GM12878 (cell line): ENCODE measurements at regions not wholly inside any gene's neighbourhood (a gene's known extent, or its start where the extent isn't known, plus 50 kb on each side); places are given as distances from the start of the nearest gene placed in this dataset.

Experiments used
- ATAC-seq: fragments of 200-7000 bp; cut with Tn5 transposase; 3 replicates; pipeline ENCODE4 v1.9.1; 2020; ENCODE audit warnings: mild to moderate bottlenecking, moderate library complexity
- BruUV-seq: library from RNA; stranded (reverse); fragments of 400-500 nt; replicated peaks from 2 replicates; lab custom pipeline; 2021; lab: Mats Ljungman, UMichigan
- CTCF ChIA-PET: fragments of 300-600 bp; sonication (Branson Sonifier 250); formaldehyde crosslinking; extraction: SDS; loops from one replicate; lab custom pipeline; 2021; ENCODE audit warnings: inconsistent platforms; lab: Yijun Ruan, JAX
- POLR2A ChIA-PET: fragments of 350-600 bp; formaldehyde crosslinking; extraction: SDS; loops from one replicate; lab custom pipeline; 2021; ENCODE audit warnings: inconsistent platforms; lab: Charles Lee
- RAD21 ChIA-PET: fragments of 300-600 bp; sonication (Branson Sonifier 250); formaldehyde crosslinking; loops from one replicate; lab custom pipeline; 2023; ENCODE audit warnings: antibody characterized with exemption; ENCODE audit not compliant: unreplicated experiment; lab: Charles Lee
- SMC1A ChIA-PET: fragments of 300-600 bp; sonication (Branson Sonifier 250); formaldehyde crosslinking; loops from one replicate; lab custom pipeline; 2023; ENCODE audit not compliant: unreplicated experiment, uncharacterized antibody; lab: Charles Lee
- DNase-seq: peaks from one replicate; pipeline ENCODE4 v3.0.0-alpha.2; 2011; ENCODE audit warnings: low read depth, low spot score
- FAIRE-seq: peaks from 3 replicates; lab custom pipeline; 2011; peaks lifted over from hg19 to GRCh38; lab: Jason Lieb, UNC
- H2AFZ ChIP-seq: 2 replicates; pipeline ENCODE4 v1.6.0; 2011; ENCODE audit warnings: low read depth, low read length, control low read depth; ENCODE audit not compliant: control insufficient read depth
- H3K27ac ChIP-seq: 2 replicates; pipeline ENCODE4 v1.5.1; 2011; ENCODE audit warnings: control low read depth; ENCODE audit not compliant: control insufficient read depth, insufficient read depth
- H3K27me3 ChIP-seq, 2 experiments: replicated peaks in 1 of 2; 2 replicates each; pipeline versions ENCODE4 v1.6.0 to v1.6.1; 2011; ENCODE audit warnings: low read length in 1 of 2; ENCODE audit not compliant: control insufficient read depth in 2 of 2, insufficient read depth in 2 of 2
- H3K36me3 ChIP-seq, 2 experiments: 2 replicates each; pipeline ENCODE4 v1.5.1; 2011; ENCODE audit warnings: low read length in 1 of 2; ENCODE audit not compliant: control insufficient read depth in 2 of 2, insufficient read depth in 2 of 2
- H3K4me1 ChIP-seq: 2 replicates; pipeline ENCODE4 v1.6.1; 2011; ENCODE audit warnings: mild to moderate bottlenecking, low read length, moderate library complexity, mixed read lengths; ENCODE audit not compliant: control insufficient read depth, insufficient read depth
- H3K4me2 ChIP-seq: 2 replicates; pipeline ENCODE4 v1.6.0; 2011; ENCODE audit warnings: control low read depth; ENCODE audit not compliant: control insufficient read depth, insufficient read depth
- H3K4me3 ChIP-seq: fragments of 200-600 bp; sonication (generic); 2 replicates; pipeline ENCODE4 v1.5.1; 2016
- H3K79me2 ChIP-seq: 2 replicates; pipeline ENCODE4 v1.6.0; 2011; ENCODE audit warnings: low read length; ENCODE audit not compliant: control insufficient read depth, insufficient read depth
- H3K9ac ChIP-seq: 2 replicates; pipeline ENCODE4 v1.8.0; 2011; ENCODE audit warnings: low read length, control low read depth, mixed read lengths; ENCODE audit not compliant: control insufficient read depth, insufficient read depth
- H3K9me3 ChIP-seq: replicated peaks from 3 replicates; pipeline ENCODE4 v1.5.1; 2011; ENCODE audit warnings: mild to moderate bottlenecking, low read length; ENCODE audit not compliant: control insufficient read depth, insufficient read depth
- H4K20me1 ChIP-seq: 2 replicates; pipeline ENCODE4 v1.6.0; 2011; ENCODE audit not compliant: control insufficient read depth, insufficient read depth
- BACH1 ChIP-seq: fragments of 450-650 bp; IDR thresholded peaks from 2 replicates; pipeline ENCODE4 v1.6.1; 2017; ENCODE audit warnings: mild to moderate bottlenecking, borderline replicate concordance
- DPF2 ChIP-seq: fragments of 450-650 bp; IDR thresholded peaks from 2 replicates; pipeline ENCODE4 v1.6.1; 2017; ENCODE audit warnings: mild to moderate bottlenecking
- IKZF1 ChIP-seq: fragments of 450-650 bp; conservative IDR thresholded peaks from 2 replicates; pipeline ENCODE4 v1.6.1; 2017; ENCODE audit warnings: antibody characterized with exemption, mild to moderate bottlenecking
- JUNB ChIP-seq: IDR thresholded peaks from 2 replicates; pipeline ENCODE4 v1.6.1; 2016; ENCODE audit warnings: antibody characterized with exemption, mild to moderate bottlenecking
- LARP7 ChIP-seq: fragments of 450-650 bp; IDR thresholded peaks from 2 replicates; pipeline ENCODE4 v1.6.1; 2017; ENCODE audit warnings: mild to moderate bottlenecking
- PML ChIP-seq: IDR thresholded peaks from 2 replicates; pipeline ENCODE4 v1.6.1; 2012; ENCODE audit warnings: low read length, inconsistent platforms
- RUNX3 ChIP-seq: IDR thresholded peaks from 2 replicates; pipeline ENCODE4 v1.6.1; 2012; ENCODE audit warnings: low read length, inconsistent platforms
- SIX5 ChIP-seq: IDR thresholded peaks from 2 replicates; pipeline ENCODE4 v1.6.1; 2011; ENCODE audit warnings: mild to moderate bottlenecking, low read depth, low read length, moderate library complexity; ENCODE audit not compliant: severe bottlenecking
- YBX1 ChIP-seq: fragments of 450-650 bp; IDR thresholded peaks from 2 replicates; pipeline ENCODE4 v1.6.1; 2016; ENCODE audit warnings: antibody characterized with exemption
- YY1 ChIP-seq: IDR thresholded peaks from 2 replicates; pipeline ENCODE4 v1.6.1; 2011; ENCODE audit warnings: low read depth, mild to moderate bottlenecking, low read length
- WGBS: methylation state at CpG from one replicate; pipeline ENCODE4 v1.1.6; 2016; ENCODE audit warnings: low lambda C conversion rate; ENCODE audit not compliant: insufficient replicate concordance, insufficient coverage; ENCODE audit errors: missing lambda C conversion rate; 5-methylcytosine and 5-hydroxymethylcytosine counted together
- in situ Hi-C: fragments of 300-500 bp; cut with MboI; formaldehyde crosslinking; loops from 9 replicates; pipeline ENCODE4 v1.14.3; 2018; ENCODE audit warnings: mixed read lengths
- intact Hi-C: fragments of 100-400 bp; cut with micrococcal nuclease; formaldehyde crosslinking; loops from one replicate; pipeline ENCODE4 v1.14.2; 2022; ENCODE audit not compliant: unreplicated experiment
- TF ChIP-seq, protein P1 (sequence below): IDR thresholded peaks from 2 replicates; pipeline ENCODE4 v1.6.1; 2011; ENCODE audit warnings: borderline replicate concordance, low read depth, mild to moderate bottlenecking, moderate library complexity, mixed read lengths, low read length; ENCODE audit not compliant: insufficient read depth; ENCODE audit errors: extremely low read length
- TF ChIP-seq, protein P2 (sequence below): fragments of 450-650 bp; IDR thresholded peaks from 2 replicates; pipeline ENCODE4 v1.6.1; 2017; ENCODE audit warnings: mild to moderate bottlenecking, low read depth, inconsistent platforms; ENCODE audit not compliant: poor library complexity, severe bottlenecking
- TF ChIP-seq, protein P3 (sequence below): IDR thresholded peaks from 2 replicates; pipeline ENCODE4 v1.6.1; 2012; ENCODE audit warnings: low read depth, low read length, improper control_type of control experiment

DNA sequence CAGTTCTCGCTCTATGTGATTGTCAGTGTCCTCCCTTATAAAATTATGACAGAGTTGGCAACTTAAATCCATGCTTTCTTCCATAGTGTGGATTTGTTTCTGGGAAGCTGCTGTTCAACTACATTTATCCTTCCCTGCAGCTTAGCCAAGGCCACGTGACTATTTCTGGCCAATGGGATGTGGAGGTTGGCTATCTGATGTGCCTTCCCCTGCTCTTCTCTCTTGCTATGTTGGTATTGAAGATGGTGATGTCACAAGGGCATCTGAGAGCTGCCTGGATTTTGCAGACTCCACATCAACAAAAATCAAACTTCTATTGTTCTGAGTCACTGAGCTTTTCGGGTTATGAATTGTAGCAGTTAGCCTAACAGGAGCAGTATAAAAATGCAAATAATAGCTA is 164.9 kb upstream of the RHOBTB1 start:
- no peak for DNase-seq
- BruUV-seq, result no TSS peak
- ChIA-PET SMC1A (interaction anchor here (1.0 kb wide), 1 partner anchor 13 kb away, joined by 3 read pairs; no protein-coding TSS in a partner anchor), POLR2A (no interaction called here), CTCF (interaction anchor here (1.2 kb wide), 1 partner anchor 31 kb away, joined by 4 read pairs; no protein-coding TSS in a partner anchor), RAD21 (interaction anchor here (0.5 kb wide), 1 partner anchor 33 kb away, joined by 3 read pairs; no protein-coding TSS in a partner anchor)
- H3K9me3 ChIP-seq, result no peaks in the 10 kb centered on the region
- no peak for FAIRE-seq
- no peaks in the 10 kb centered on the region for H3K4me1 ChIP-seq
- intact Hi-C loops, result no loop called here
- H2AFZ ChIP-seq, result no peak overlapping the region
- no peak for ATAC-seq
- H3K4me2 ChIP-seq, result no peak overlapping the region
- in situ Hi-C loops, result no loop called here
- no peaks in the 10 kb centered on the region for H3K27me3 ChIP-seq
- TF ChIP-seq, protein P1, sequence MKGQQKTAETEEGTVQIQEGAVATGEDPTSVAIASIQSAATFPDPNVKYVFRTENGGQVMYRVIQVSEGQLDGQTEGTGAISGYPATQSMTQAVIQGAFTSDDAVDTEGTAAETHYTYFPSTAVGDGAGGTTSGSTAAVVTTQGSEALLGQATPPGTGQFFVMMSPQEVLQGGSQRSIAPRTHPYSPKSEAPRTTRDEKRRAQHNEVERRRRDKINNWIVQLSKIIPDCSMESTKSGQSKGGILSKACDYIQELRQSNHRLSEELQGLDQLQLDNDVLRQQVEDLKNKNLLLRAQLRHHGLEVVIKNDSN, result peak; percentile 26
- no peak for TF ChIP-seq BACH1
- no peaks in the 10 kb centered on the region for H4K20me1 ChIP-seq
- H3K27ac ChIP-seq, result no peak overlapping the region
- H3K36me3 ChIP-seq, result no peaks in the 10 kb centered on the region
- 43% methylated on average over 3 of the region's 3 CpGs for WGBS
- no peak overlapping the region for H3K9ac ChIP-seq
- no peak overlapping the region for H3K4me3 ChIP-seq
- H3K79me2 ChIP-seq, result no peaks in the 10 kb centered on the region

DNA sequence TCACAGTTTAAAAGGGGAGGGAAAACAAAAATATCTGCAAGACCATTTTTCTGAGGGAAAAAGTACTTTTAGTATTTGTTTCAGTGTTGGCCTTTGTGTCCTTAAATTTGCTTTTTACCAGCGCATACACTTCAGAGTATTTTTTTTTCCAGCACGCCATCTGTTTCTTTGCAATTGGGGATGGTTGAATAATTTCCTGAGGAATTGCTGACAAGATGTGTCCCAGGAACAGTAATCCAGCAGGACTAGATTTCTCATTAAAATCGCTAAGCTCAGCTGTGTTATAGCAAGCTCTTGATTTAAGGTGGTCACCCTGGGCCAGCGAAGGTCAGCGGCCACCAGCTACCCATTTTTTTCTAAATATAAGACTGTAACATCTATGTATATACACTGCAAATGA is 156.9 kb upstream of the RHOBTB1 start:
- DNase-seq, result no peak
- RAD21 ChIA-PET, result interaction anchor here (1.5 kb wide), 1 partner anchor 89 kb away, joined by 3 read pairs; no protein-coding TSS in a partner anchor

More for the DNA sequence above, 156.9 kb upstream of the RHOBTB1 start:
- Histone ChIP-seq H3K4me3 (no peak overlapping the region), H3K27me3 (no peaks in the 10 kb centered on the region), H3K27ac (no peak overlapping the region), H2AFZ (no peak overlapping the region), H3K4me2 (no peak overlapping the region), H3K36me3 (no peaks in the 10 kb centered on the region), H3K79me2 (no peaks in the 10 kb centered on the region), H3K9ac (no peak overlapping the region), H3K9me3 (no peaks in the 10 kb centered on the region), H4K20me1 (no peaks in the 10 kb centered on the region), H3K4me1 (no peaks in the 10 kb centered on the region)
- ChIA-PET POLR2A (no interaction called here), SMC1A (interaction anchor here (0.7 kb wide), 1 partner anchor 30 kb away, joined by 3 read pairs; no protein-coding TSS in a partner anchor), CTCF (no interaction called here)
- BruUV-seq, result no TSS peak
- TF ChIP-seq JUNB (no peak), SIX5 (no peak), DPF2 (no peak), BACH1 (no peak), PML (no peak), YBX1 (no peak), RUNX3 (no peak), IKZF1 (no peak), YY1 (no peak), LARP7 (no peak)
- TF ChIP-seq, protein P2, sequence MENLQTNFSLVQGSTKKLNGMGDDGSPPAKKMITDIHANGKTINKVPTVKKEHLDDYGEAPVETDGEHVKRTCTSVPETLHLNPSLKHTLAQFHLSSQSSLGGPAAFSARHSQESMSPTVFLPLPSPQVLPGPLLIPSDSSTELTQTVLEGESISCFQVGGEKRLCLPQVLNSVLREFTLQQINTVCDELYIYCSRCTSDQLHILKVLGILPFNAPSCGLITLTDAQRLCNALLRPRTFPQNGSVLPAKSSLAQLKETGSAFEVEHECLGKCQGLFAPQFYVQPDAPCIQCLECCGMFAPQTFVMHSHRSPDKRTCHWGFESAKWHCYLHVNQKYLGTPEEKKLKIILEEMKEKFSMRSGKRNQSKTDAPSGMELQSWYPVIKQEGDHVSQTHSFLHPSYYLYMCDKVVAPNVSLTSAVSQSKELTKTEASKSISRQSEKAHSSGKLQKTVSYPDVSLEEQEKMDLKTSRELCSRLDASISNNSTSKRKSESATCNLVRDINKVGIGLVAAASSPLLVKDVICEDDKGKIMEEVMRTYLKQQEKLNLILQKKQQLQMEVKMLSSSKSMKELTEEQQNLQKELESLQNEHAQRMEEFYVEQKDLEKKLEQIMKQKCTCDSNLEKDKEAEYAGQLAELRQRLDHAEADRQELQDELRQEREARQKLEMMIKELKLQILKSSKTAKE, result no peak
- TF ChIP-seq, protein P3, sequence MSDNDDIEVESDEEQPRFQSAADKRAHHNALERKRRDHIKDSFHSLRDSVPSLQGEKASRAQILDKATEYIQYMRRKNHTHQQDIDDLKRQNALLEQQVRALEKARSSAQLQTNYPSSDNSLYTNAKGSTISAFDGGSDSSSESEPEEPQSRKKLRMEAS, result no peak
- intact Hi-C loops (no loop called here), in situ Hi-C loops (no loop called here)
- FAIRE-seq, result no peak
- ATAC-seq, result no peak
- WGBS, result 52% methylated on average over 5 of the region's 5 CpGs
